GM12892 (cell line): ENCODE measurements at regions not wholly inside any gene's neighbourhood (a gene's known extent, or its start where the extent isn't known, plus 50 kb on each side); places are given as distances from the start of the nearest gene placed in this dataset.

ENCODE experiments used
- POLR2A ChIP-seq: IDR thresholded peaks from 2 replicates; pipeline ENCODE4 v1.6.1; 2011; ENCODE audit warnings: low read depth, low read length, control low read depth
- POLR2AphosphoS5 ChIP-seq: IDR thresholded peaks from 2 replicates; pipeline ENCODE4 v1.6.1; 2011; ENCODE audit warnings: low read depth, low read length, control low read depth
- TAF1 ChIP-seq: IDR thresholded peaks from 2 replicates; pipeline ENCODE4 v1.6.1; 2011; ENCODE audit warnings: low read depth, mild to moderate bottlenecking, control low read depth, low read length, borderline replicate concordance

DNA sequence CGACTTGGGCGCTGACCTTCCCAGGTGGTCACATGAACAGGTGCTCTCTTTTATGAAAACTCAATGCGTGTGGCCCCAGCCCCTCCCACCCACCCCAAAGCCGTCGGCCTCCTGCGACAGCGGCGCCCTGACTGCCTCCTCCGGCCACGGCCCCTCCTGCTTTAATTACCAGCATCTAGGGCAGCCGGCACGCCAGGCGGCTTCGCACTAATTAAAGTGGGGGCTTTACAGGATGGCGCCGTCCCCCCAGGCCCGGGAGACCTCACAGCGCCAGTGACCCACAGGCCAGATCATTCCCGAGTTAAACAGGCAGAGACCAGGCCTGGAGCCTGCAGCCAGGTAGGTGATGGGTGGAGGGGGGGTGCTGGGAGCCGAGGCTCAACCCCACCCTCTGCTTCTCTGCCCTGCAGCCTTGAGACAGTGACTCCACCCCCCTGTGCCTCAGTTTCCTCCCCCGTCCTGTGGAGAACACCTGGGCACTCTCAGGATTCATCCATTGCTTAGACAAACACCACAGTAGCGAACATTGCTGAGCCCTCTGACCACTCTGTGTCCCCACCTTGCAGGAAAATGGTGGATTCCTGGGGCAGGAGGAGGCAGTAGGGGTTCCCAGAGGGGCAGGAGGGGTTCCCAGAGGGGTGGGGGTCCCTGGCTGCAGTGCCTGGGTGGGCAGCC is 100.8 kb downstream of the MICALL2 start:
- no peak for TF ChIP-seq POLR2A
- no peak for TF ChIP-seq POLR2AphosphoS5
- TF ChIP-seq TAF1: no peak
